H1 (cell line): ENCODE measurements at regions not wholly inside any gene's neighbourhood (a gene's known extent, or its start where the extent isn't known, plus 50 kb on each side); places are given as distances from the start of the nearest gene placed in this dataset.

Source experiments
- CTCF ChIA-PET: fragments of 300-600 bp; sonication (Branson Sonifier 250); formaldehyde crosslinking; loops from one replicate; lab custom pipeline; 2021; ENCODE audit not compliant: partially characterized antibody; lab: Charles Lee
- POLR2A ChIA-PET: fragments of 300-600 bp; sonication (Branson Sonifier 250); formaldehyde crosslinking; loops from one replicate; lab custom pipeline; 2021; ENCODE audit warnings: inconsistent platforms; ENCODE audit not compliant: partially characterized antibody; lab: Charles Lee
- DNase-seq, 2 experiments: peaks; one replicate each; pipeline versions ENCODE4 v3.0.0 to v3.0.0-alpha.2; 2010 to 2022; ENCODE audit warnings: low spot score in 2 of 2, low read depth in 1 of 2, mixed read lengths in 1 of 2
- FAIRE-seq: peaks from 2 replicates; lab custom pipeline; 2011; peaks lifted over from hg19 to GRCh38; lab: Jason Lieb, UNC
- H2AFZ ChIP-seq: 2 replicates; pipeline ENCODE4 v1.8.1; 2012; ENCODE audit warnings: low read length, inconsistent platforms
- H2AK5ac ChIP-seq: 2 replicates; pipeline ENCODE4 v1.6.1; 2013; ENCODE audit warnings: low read depth, low read length
- H2BK120ac ChIP-seq: replicated peaks from 2 replicates; pipeline ENCODE3; 2013; ENCODE audit warnings: low read depth, low read length, inconsistent platforms
- H2BK12ac ChIP-seq: 2 replicates; pipeline ENCODE4 v1.6.1; 2013; ENCODE audit warnings: low read depth, low read length
- H2BK15ac ChIP-seq: 2 replicates; pipeline ENCODE4 v1.6.1; 2013; ENCODE audit warnings: low read length
- H2BK20ac ChIP-seq: 2 replicates; pipeline ENCODE4 v1.6.1; 2013; ENCODE audit warnings: low read length
- H2BK5ac ChIP-seq: 2 replicates; pipeline ENCODE4 v1.6.1; 2013; ENCODE audit warnings: low read depth, low read length
- H3K14ac ChIP-seq: 2 replicates; pipeline ENCODE4 v1.6.1; 2013; ENCODE audit warnings: inconsistent platforms; ENCODE audit not compliant: insufficient read length
- H3K18ac ChIP-seq: 2 replicates; pipeline ENCODE4 v1.6.1; 2013; ENCODE audit warnings: low read length; ENCODE audit errors: extremely low read depth
- H3K23ac ChIP-seq: 2 replicates; pipeline ENCODE4 v1.6.1; 2013; ENCODE audit warnings: inconsistent platforms; ENCODE audit not compliant: insufficient read length
- H3K23me2 ChIP-seq: 2 replicates; pipeline ENCODE4 v1.6.1; 2013; ENCODE audit warnings: low read depth, low read length
- H3K27ac ChIP-seq: 2 replicates; pipeline ENCODE4 v1.6.1; 2011; ENCODE audit warnings: low read depth, low read length, inconsistent platforms
- H3K27me3 ChIP-seq, 4 experiments: replicated peaks in 1 of 4; 1 replicate in 1 of 4; 2 replicates in 3 of 4; pipeline versions ENCODE4 v1.6.1 to v1.8.1; 2011 to 2013; ENCODE audit warnings: low read length in 3 of 4, mild to moderate bottlenecking in 3 of 4, inconsistent platforms in 2 of 4, mixed read lengths in 2 of 4, moderate library complexity in 1 of 4; ENCODE audit not compliant: control insufficient read depth in 3 of 4, insufficient read depth in 3 of 4; ENCODE audit errors: extremely low read depth in 1 of 4
- H3K36me3 ChIP-seq, 4 experiments: 2 replicates each; pipeline versions ENCODE4 v1.6.1 to v1.8.1; 2011 to 2013; ENCODE audit warnings: mild to moderate bottlenecking in 4 of 4, low read length in 3 of 4, moderate library complexity in 2 of 4, control low read depth in 1 of 4, inconsistent platforms in 1 of 4; ENCODE audit not compliant: insufficient read depth in 4 of 4, control insufficient read depth in 2 of 4
- H3K4ac ChIP-seq: replicated peaks from 2 replicates; pipeline ENCODE3; 2013; ENCODE audit warnings: low read length, low read depth, mixed read lengths, inconsistent platforms; ENCODE audit not compliant: insufficient read length
- H3K4me1 ChIP-seq, 4 experiments: replicated peaks in 1 of 4; 1 replicate in 1 of 4; 2 replicates in 3 of 4; pipeline versions ENCODE4 v1.6.1 to v1.8.1; 2011 to 2013; ENCODE audit warnings: low read length in 3 of 4, inconsistent platforms in 2 of 4, mixed read lengths in 1 of 4; ENCODE audit not compliant: insufficient read depth in 4 of 4, control insufficient read depth in 3 of 4
- H3K4me2 ChIP-seq, 2 experiments: 2 replicates each; pipeline versions ENCODE4 v1.6.1 to v1.8.1; 2011 to 2013; ENCODE audit warnings: low read depth in 2 of 2, low read length in 2 of 2, control low read depth in 1 of 2, inconsistent platforms in 1 of 2, mild to moderate bottlenecking in 1 of 2; ENCODE audit not compliant: insufficient read depth in 1 of 2
- H3K4me3 ChIP-seq, 4 experiments: fragments of 200-600, 300-600 bp in 1 of 4; sonication (generic), shearing (Covaris generic), sonication (Bioruptor Twin) in 1 of 4; 2 replicates each; pipeline versions ENCODE4 v1.5.1 to v1.8.1; 2011 to 2016; ENCODE audit warnings: low read length in 4 of 4, low read depth in 3 of 4, control low read depth in 2 of 4, inconsistent platforms in 2 of 4, mild to moderate bottlenecking in 2 of 4, mixed read lengths in 1 of 4, moderate library complexity in 1 of 4; ENCODE audit not compliant: insufficient read depth in 2 of 4; ENCODE audit errors: extremely low read depth in 1 of 4
- H3K56ac ChIP-seq: replicated peaks from 2 replicates; pipeline ENCODE3; 2013; ENCODE audit warnings: low read depth, mild to moderate bottlenecking, mixed read lengths, low read length, inconsistent platforms; ENCODE audit not compliant: insufficient read length
- H3K79me1 ChIP-seq: 2 replicates; pipeline ENCODE4 v1.6.1; 2013; ENCODE audit warnings: low read depth, low read length, control low read depth
- H3K79me2 ChIP-seq, 2 experiments: 2 replicates each; pipeline versions ENCODE4 v1.6.1 to v1.8.1; 2012 to 2013; ENCODE audit warnings: low read length in 2 of 2, mild to moderate bottlenecking in 2 of 2, inconsistent platforms in 1 of 2; ENCODE audit not compliant: insufficient read depth in 2 of 2, control insufficient read depth in 1 of 2
- H3K9ac ChIP-seq, 4 experiments: replicated peaks in 1 of 4; 1 replicate in 1 of 4; 2 replicates in 3 of 4; pipeline versions ENCODE4 v1.6.1 to v1.8.1; 2011 to 2013; ENCODE audit warnings: low read depth in 3 of 4, low read length in 3 of 4, control low read depth in 2 of 4, mild to moderate bottlenecking in 2 of 4, moderate library complexity in 2 of 4, inconsistent platforms in 1 of 4; ENCODE audit errors: extremely low read depth in 1 of 4
- H3K9me3 ChIP-seq, 2 experiments: 2 replicates each; pipeline versions ENCODE4 v1.6.1 to v1.8.1; 2012 to 2013; ENCODE audit warnings: mild to moderate bottlenecking in 2 of 2, moderate library complexity in 2 of 2, control low read depth in 1 of 2, inconsistent platforms in 1 of 2, low read depth in 1 of 2, low read length in 1 of 2, mixed read lengths in 1 of 2; ENCODE audit not compliant: insufficient read depth in 2 of 2
- H4K20me1 ChIP-seq, 2 experiments: replicated peaks in 1 of 2; 2 replicates each; pipeline versions ENCODE3 to v1.8.1; 2011 to 2013; ENCODE audit warnings: inconsistent platforms in 2 of 2, low read length in 2 of 2, mild to moderate bottlenecking in 1 of 2; ENCODE audit not compliant: insufficient read depth in 2 of 2, control insufficient read depth in 1 of 2
- H4K5ac ChIP-seq: 2 replicates; pipeline ENCODE4 v1.6.1; 2013; ENCODE audit warnings: low read length, low read depth, mixed read lengths, inconsistent platforms; ENCODE audit not compliant: insufficient read length
- H4K8ac ChIP-seq: 2 replicates; pipeline ENCODE4 v1.8.0; 2013; ENCODE audit warnings: mild to moderate bottlenecking, moderate library complexity, low read length, inconsistent platforms; ENCODE audit not compliant: insufficient read depth; ENCODE audit errors: extremely low read depth
- H4K91ac ChIP-seq: replicated peaks from 2 replicates; pipeline ENCODE3; 2013; ENCODE audit warnings: low read length, mixed read lengths, inconsistent platforms; ENCODE audit not compliant: insufficient read length
- BACH1 ChIP-seq: IDR thresholded peaks from 2 replicates; pipeline ENCODE4 v1.6.1; 2012; ENCODE audit warnings: low read length, improper control_type of control experiment
- BRCA1 ChIP-seq: IDR thresholded peaks from 2 replicates; pipeline ENCODE4 v1.6.1; 2012; ENCODE audit warnings: low read depth, low read length, improper control_type of control experiment
- CHD2 ChIP-seq: IDR thresholded peaks from 2 replicates; pipeline ENCODE4 v1.6.1; 2012; ENCODE audit warnings: low read length, improper control_type of control experiment
- CTBP2 ChIP-seq: IDR thresholded peaks from 2 replicates; pipeline ENCODE4 v1.7.0; 2011; ENCODE audit warnings: borderline replicate concordance, mild to moderate bottlenecking, moderate library complexity, mixed read lengths, low read length; ENCODE audit not compliant: insufficient read depth, insufficient read length
- EZH2 ChIP-seq: fragments of 200-600 bp; sonication (generic); IDR thresholded peaks from 2 replicates; pipeline ENCODE4 v1.7.1; 2012; ENCODE audit warnings: low read depth, mild to moderate bottlenecking, moderate library complexity, low read length, inconsistent platforms; ENCODE audit not compliant: severe bottlenecking
- GABPA ChIP-seq: IDR thresholded peaks from 2 replicates; pipeline ENCODE4 v1.6.1; 2011; ENCODE audit warnings: mild to moderate bottlenecking, low read length, moderate library complexity, borderline replicate concordance; ENCODE audit not compliant: insufficient read depth
- MAFK ChIP-seq: IDR thresholded peaks from 2 replicates; pipeline ENCODE4 v1.6.1; 2012; ENCODE audit warnings: low read depth, mild to moderate bottlenecking, improper control_type of control experiment, low read length
- RAD21 ChIP-seq, 2 experiments: IDR thresholded peaks in 1 of 2; conservative IDR thresholded peaks in 1 of 2; 2 replicates each; pipeline ENCODE4 v1.6.1; 2011; ENCODE audit warnings: low read depth in 2 of 2, low read length in 2 of 2, improper control_type of control experiment in 1 of 2, inconsistent platforms in 1 of 2, mild to moderate bottlenecking in 1 of 2, moderate library complexity in 1 of 2
- RBBP5 ChIP-seq: IDR thresholded peaks from 2 replicates; pipeline ENCODE4 v1.7.1; 2012; ENCODE audit warnings: low read depth, mild to moderate bottlenecking, inconsistent platforms, low read length, moderate library complexity, borderline replicate concordance
- RNF2 ChIP-seq: fragments of 200-900, 300-1000 bp; sonication (generic); IDR thresholded peaks from 2 replicates; pipeline ENCODE4 v1.7.1; 2016; ENCODE audit warnings: borderline replicate concordance, low read depth, mild to moderate bottlenecking, antibody characterized with exemption, low read length; ENCODE audit not compliant: poor library complexity, severe bottlenecking; ENCODE audit errors: missing control alignments

DNA sequence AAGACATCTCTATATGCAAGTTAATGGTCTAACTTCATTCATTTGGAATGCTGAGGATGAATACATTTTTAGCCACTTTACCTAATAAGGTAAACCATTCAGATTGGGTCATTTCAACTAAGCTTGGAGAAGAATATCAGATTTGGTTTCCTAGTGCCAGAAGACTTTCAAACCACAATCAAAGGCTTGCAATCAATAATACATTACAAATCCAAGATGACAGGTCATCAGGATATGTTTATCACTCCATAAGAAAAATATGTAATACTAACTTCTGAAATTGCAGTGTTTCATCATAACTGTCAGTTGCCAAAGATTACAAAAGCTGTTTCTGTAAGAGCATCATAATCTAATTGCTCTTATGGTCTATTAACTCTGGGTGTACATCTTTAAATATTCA, 654.0 kb downstream of the COL12A1 start:
- FAIRE-seq, result no peak
- Histone ChIP-seq H3K18ac (no peak overlapping the region), H3K56ac (no peak overlapping the region), H3K27me3 (no peaks in the 10 kb centered on the region), H4K8ac (no peak overlapping the region), H3K79me1 (no peaks in the 10 kb centered on the region), H3K23ac (no peak overlapping the region), H4K91ac (no peak overlapping the region), H2BK120ac (no peak overlapping the region), H3K4me1 (no peaks in the 10 kb centered on the region), H3K9me3 (no peaks in the 10 kb centered on the region), H4K20me1 (no peaks in the 10 kb centered on the region), H3K36me3 (no peaks in the 10 kb centered on the region), H3K27ac (no peak overlapping the region), H2BK15ac (no peak overlapping the region), H2AFZ (no peak overlapping the region), H3K23me2 (no peaks in the 10 kb centered on the region), H4K5ac (no peak overlapping the region), H3K9ac (no peak overlapping the region), H2BK12ac (no peak overlapping the region), H3K4ac (no peak overlapping the region), H3K14ac (no peak overlapping the region), H3K4me2 (no peak overlapping the region), H2BK5ac (no peak overlapping the region), H3K4me3 (no peak overlapping the region), H3K79me2 (no peaks in the 10 kb centered on the region), H2AK5ac (no peak overlapping the region), H2BK20ac (no peak overlapping the region)
- no peak for DNase-seq
- ChIA-PET CTCF (no interaction called here), POLR2A (no interaction called here)
- TF ChIP-seq BRCA1, result no peak
- no peak for TF ChIP-seq RBBP5
- no peak for TF ChIP-seq RNF2
- no peak for TF ChIP-seq EZH2
- no peak for TF ChIP-seq BACH1
- no peak for TF ChIP-seq CHD2
- TF ChIP-seq MAFK, result no peak
- no peak for TF ChIP-seq CTBP2
- no peak for TF ChIP-seq RAD21 (IDR thresholded peaks at IDR 0.05 in 1 of 2, conservative IDR thresholded peaks at IDR 0.05 in 1 of 2; ENCODE audit: low read depth in 2 of 2, low read length in 2 of 2)
- no peak for TF ChIP-seq GABPA
